Right lobe of liver (tissue), 4 donors: ENCODE measurements at regions not wholly inside any gene's neighbourhood (a gene's known extent, or its start where the extent isn't known, plus 50 kb on each side); places are given as distances from the start of the nearest gene placed in this dataset.

Source experiments
- CTCF ChIP-seq, 4 donors: fragments of 200-600 bp in 3 of 4; fragments of 450-650 bp in 1 of 4; IDR thresholded peaks; one replicate each; pipeline versions ENCODE4 v1.5.1 to v1.8.0; 2016 to 2022; ENCODE audit warnings: antibody characterized with exemption in 4 of 4, mild to moderate bottlenecking in 2 of 4
- POLR2A ChIP-seq: fragments of 450-650 bp; IDR thresholded peaks from one replicate; pipeline ENCODE4 v1.6.1; 2017; ENCODE audit warnings: antibody characterized with exemption, mild to moderate bottlenecking
- donor health status: DM: no; HTN: no; CAD: no.
- donor health status: DM: no; HTN: no; CAD: no.
- donor health status: DM: no; HTN: yes; CAD: no.

- TF ChIP-seq CTCF (IDR thresholded peaks at IDR 0.05), result no peak
- TF ChIP-seq POLR2A, result no peak
These were observed 95.3 kb upstream of the DISP3 start for GRCh38 chr1:11383553-11384169.
